Inflammatory macrophage (primary cell): ENCODE measurements at regions not wholly inside any gene's neighbourhood (a gene's known extent, or its start where the extent isn't known, plus 50 kb on each side); places are given as distances from the start of the nearest gene placed in this dataset.

ENCODE experiments used
- DNase-seq, 2 donors: peaks; one replicate each; pipeline ENCODE4 v3.0.0-alpha.2; 2020 to 2022

DNA sequence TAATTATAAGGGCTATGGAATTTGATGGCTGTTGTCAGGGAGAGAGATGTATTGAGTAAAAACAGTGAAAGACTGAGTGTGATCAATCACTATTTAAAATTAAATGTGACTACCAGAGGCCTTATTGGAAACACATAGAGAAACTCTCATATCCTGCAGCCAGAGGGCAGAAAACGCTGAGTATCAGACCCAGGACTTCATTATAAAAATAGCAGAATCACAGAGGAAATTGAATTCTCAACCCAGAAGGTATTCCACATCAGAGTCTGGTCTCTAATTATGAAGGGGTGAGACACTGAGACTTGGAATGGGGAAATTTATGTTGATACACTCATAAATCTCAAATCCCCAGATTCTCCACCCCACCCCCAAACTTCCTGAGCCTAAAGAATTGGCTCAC lies 69.5 kb upstream of the IL6 start:
- no peak for DNase-seq

DNA sequence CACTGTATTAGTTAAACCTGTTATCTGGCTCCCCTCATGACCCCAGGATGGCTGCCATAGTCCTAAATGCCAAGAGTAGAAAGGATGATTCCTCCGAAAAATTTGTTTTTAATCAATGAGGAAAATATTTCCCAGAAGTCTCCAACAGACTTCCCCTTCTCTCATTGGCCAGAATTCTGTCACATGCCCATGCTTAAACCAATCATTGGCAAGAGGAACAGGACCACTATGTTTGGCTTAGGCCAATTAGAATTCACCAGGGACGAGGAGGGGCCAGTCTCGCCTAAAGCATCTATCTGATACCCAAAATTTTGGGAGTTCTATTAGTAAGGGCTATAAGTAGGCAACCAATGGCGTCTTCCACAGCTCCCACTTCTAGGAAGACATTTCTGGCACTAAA lies 71.2 kb upstream of the IL6 start:
- DNase-seq: no peak

DNA sequence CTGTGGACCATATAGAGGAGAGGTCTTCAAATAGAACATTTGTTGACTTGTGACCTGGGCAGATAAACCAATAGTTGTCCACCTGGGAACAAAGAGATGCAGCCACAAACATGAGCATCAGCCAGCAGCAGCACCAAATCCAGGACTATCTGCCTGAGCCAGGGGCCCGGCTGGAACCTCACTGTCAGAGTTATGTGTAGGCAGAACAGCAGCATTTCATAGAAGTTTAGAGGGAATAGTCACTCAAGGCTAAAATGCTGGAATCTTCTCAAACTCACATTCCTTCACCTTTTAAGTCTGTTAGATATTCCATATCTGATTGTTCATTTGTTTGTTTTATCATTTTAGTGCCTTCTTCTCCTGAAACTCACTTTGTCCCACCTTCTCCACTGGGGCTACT lies 72.2 kb upstream of the IL6 start:
- no peak for DNase-seq

DNA sequence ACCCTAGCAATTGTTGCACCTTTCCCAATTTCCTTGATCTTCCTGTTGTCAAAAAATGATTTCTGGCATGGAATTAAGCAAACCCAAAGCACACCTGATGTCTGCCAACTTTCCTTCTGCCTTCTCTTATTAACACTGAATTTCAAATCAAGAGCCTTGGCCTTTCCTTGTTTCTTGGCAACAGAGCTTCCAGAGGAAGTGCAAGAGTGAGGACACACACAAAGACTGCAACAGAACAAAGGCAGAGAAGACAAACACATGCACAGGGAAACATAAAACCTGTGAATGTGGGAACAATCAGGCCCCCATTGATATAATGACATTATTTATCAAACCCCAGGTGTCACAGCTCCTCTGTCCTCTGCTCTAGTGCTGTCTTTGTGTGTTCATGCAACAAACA lies 73.0 kb upstream of the IL6 start:
- DNase-seq: no peak

DNA sequence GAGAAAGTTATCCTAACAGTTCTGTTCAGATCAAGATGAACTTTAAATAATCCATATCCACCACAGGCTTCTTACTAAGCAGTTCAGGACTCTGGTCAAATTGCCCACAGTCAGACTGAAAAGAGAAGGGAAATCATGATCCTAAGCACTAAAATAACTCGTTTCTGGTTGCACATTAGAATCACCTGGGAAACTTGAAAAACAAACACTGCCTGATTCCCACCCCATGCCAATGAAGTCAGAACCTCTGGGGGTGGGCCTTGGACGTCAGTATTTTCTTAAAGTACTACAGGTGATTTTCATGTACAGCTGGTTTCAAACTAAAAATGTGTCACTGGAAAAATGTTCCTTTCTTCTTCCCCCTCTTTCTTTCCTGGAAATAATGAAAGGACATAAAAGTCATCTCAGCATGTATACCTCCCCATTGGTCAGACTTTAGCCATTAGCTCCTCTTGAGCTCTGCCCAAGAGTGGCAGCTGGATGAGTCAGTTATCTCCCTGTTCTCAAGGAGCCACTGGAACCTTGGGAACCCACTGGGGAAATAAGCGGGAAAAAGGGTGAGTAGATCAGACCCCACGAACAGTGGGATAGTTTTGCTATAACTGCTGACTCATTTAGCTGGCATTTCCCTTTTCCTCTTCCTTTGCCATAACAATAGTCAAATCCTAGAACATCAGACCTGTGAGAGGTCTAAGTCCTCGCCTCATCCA lies 75.3 kb upstream of the IL6 start:
- DNase-seq: no peak

GRCh38 chr7:22651036-22651435 lies 76.0 kb upstream of the IL6 start:
- no peak for DNase-seq

- DNase-seq: no peak
These were observed 77.3 kb upstream of the IL6 start for GRCh38 chr7:22649686-22650085.

- no peak for DNase-seq
These were observed 79.3 kb upstream of the IL6 start for GRCh38 chr7:22647451-22648257.

GRCh38 chr7:22645418-22646181 lies 81.4 kb upstream of the IL6 start:
- DNase-seq: no peak

GRCh38 chr7:22642454-22642853 lies 84.5 kb upstream of the IL6 start:
- no peak for DNase-seq

DNA sequence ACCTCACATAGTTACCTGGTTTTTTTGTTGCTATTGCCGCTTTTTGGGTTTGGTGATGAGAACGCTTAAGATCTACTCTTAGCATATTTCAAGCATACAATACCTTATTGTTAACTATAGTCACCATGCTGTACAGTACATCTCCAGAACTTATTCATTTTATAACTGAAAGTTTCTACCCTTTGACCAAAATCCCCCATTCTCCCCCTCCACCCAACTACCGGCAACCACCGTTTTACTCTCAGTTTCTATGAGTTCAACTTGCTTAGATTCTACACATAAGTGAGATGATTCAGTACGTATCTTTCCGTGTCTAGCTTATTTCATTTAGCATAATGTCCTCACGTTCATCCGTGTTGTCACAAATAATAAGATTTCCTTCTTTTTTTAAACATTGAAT lies 86.7 kb upstream of the IL6 start:
- no peak for DNase-seq

- DNase-seq: no peak
These were observed 87.6 kb upstream of the IL6 start for GRCh38 chr7:22639396-22639795.

DNA sequence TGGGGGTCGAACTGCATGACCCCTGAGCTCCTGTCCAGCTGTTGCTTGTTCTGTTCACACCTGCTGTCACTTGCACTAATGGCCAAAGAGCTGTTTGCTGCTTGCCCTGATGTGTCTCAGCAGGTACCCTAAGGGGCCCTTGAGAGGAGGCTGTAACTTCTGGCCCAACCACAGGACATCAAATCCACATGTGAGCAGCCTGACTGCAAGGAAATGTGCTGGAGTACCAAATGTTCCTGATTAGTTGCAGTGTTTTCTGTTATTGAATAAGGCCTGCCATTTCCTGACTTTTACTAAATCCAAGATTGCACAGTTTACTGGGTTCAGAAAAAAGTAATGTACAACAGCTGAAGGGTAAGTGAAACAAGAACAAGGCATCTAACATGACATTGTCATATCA lies 91.7 kb upstream of the IL6 start:
- no peak for DNase-seq

DNA sequence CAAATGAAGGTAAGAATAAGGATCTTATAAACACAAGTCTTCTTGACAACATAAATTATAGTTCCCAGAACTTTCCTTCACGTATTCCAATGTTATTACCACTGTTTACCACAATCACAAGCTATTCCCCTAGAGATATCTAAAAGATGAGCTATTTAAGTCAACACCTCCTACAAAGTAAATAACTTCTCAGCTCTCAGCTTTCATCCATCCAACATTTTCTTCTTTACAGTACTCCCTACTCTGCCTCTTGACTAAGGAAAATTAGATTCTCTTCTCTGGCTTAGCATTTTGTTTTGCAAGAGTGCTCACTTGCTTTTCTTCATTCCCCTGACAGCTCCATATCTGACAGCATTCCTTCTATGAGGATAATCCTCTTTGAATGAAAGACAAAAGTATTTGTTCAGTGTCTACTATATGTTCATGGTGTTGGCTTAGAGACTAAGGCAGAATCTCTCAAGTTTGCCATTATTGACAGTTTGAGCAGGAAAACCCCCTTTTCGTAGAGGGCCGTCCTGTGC lies 93.0 kb upstream of the IL6 start:
- DNase-seq: no peak

- DNase-seq: no peak
These were observed 93.6 kb upstream of the IL6 start for GRCh38 chr7:22633286-22633953.

DNA sequence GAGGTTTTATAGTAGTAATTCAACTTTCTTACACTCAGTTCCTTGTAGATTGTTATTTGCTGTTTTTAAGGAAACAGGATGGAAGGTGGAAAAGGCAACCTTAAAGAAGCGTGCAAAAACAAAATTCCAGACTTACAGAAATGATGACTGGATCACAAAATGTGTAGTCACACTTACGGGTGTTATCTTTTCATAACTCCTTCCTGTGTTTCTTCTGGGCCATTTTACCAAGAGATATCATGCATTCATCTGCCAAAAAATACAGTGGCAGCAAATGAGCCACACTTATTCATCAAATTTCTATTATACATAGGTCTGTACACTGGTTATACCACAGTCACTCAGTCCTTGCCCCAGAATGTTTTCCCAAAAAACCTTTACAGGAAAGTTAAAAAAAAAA lies 94.3 kb upstream of the IL6 start:
- DNase-seq: no peak

DNA sequence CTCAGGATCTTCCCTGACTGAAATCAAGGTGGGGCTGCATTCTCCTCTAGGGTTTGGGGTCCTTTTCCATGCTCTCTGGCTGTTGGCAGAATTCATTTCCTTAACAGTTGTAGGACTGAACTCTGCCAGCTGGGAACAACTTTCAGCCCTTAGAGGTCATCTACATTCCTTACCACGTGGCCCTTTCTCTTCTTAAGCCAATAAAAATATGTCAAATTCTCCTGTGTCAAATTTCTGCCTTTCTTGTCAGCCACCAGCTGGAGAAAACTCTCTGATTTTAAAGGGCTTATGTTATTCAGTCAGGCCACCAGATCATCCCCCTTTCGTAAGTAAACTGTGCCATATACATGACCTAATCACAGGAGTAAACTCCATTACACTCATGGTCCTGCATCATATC lies 95.3 kb upstream of the IL6 start:
- DNase-seq: no peak

DNA sequence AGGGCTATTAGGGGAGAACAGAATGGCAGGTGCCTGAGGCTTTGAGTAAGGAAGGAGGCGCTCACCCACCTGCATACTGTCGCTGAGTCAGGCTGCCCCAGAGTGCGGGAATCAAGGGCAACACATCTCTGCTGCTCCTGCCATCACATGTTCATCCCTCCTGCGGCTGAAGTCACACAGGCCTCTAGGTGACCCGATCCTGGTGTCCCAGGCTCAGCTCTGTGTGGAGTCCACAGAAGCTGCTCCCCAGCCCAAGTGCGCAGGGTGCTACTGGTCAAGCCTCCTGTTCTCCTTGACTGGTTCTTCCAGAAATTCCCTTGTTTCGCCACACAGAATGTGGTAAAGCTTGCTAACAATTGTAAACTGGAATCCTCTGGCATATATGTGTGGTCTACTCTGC lies 96.9 kb upstream of the IL6 start:
- DNase-seq: no peak

- DNase-seq: no peak
These were observed 97.9 kb upstream of the IL6 start for GRCh38 chr7:22629056-22629455.

DNA sequence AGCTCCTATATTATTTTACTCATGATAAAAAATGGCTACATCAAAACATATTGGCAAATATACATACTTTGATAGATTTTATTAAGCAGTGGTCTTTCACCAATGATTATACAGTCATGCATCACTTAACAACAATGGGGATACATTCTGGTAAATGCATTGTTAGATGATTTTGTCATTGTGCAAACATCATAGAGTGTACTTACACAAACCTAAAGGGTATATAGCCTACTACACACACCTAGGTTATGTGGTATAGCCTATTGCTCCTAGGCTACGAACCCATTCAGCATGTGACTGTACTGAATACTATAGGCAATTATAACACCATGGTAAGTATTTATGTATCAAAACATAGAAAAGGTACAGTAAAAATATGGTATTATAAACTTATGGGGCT lies 98.9 kb upstream of the IL6 start:
- DNase-seq: no peak

DNA sequence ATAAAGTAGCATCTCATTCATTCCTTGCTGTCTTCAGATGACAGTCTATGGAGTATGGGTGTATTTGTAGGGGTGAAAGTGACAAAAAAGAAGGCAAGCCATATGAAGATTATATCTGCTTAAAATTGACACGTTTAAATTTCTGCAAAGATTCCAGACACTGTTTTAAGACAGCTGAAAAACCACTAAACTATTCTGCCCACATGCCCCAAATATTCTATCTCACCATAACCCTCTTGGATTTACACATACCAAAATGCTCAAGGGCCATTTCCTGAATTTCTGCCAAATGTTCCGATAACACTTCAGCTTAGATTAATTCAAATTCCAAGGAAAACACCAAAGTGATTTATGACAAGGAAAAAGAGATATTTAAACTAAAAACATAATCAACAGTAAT lies 99.9 kb upstream of the IL6 start:
- no peak for DNase-seq

DNA sequence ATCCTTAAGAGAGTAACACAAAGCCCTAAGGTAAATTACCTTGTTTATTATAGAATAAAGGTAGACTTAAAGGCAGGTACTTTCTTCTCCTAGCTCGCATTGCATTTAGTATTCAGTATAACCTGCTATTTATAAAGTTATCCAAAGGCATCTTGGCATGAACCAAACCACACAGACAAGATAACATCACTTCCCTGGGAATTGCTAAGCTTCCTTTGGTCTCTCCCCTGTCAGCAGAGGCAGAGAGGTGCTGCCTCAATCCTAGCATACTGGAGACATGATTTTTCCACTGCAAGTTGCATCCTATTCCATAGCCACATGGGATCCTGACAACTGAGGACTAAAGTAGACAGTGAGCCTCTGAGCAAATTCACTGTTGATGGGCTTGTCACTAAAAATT lies 101.7 kb upstream of the IL6 start:
- no peak for DNase-seq

DNA sequence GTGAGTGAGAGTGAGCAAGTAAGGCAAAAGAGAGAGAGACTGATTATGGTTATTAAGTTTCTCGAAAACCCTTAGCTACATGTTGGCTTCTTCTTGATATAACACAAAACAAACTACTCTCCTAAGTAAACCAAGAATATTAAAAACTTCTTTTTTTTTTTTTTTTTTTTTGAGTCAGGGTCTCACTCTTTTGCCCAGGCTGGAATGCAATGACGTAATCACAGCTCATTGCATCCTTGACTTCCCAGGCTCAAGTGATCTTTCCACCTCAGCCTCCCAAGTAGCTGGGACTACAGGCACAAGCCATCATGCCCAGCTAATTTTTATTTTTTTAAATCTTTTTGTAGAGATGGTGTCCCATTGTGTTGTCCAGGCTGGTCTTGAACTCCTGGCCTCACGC lies 102.2 kb upstream of the IL6 start:
- no peak for DNase-seq
